Adrenal gland (tissue), 9 donors: ENCODE measurements at regions not wholly inside any gene's neighbourhood (a gene's known extent, or its start where the extent isn't known, plus 50 kb on each side); places are given as distances from the start of the nearest gene placed in this dataset.

Experiments
- DNase-seq, 7 donors: peaks; one replicate each; pipeline ENCODE4 v3.0.0-alpha.2; 2019 to 2020
- H3K27ac ChIP-seq, 5 donors: fragments of 200-600 bp; sonication (generic) in 4 of 5; 1 replicate in 3 of 5; 2 replicates in 2 of 5; pipeline versions ENCODE4 v1.5.1 to v1.8.0; 2016 to 2020; ENCODE audit warnings: mild to moderate bottlenecking in 1 of 5
- H3K27me3 ChIP-seq: fragments of 200-600 bp; 2 replicates; pipeline ENCODE4 v1.8.0; 2021
- H3K36me3 ChIP-seq, 2 donors: fragments of 200-600 bp; replicated peaks in 1 of 2; 1 replicate in 1 of 2; 2 replicates in 1 of 2; pipeline versions ENCODE4 v1.5.1 to v1.8.0; 2018 to 2022
- H3K4me1 ChIP-seq, 2 donors: fragments of 200-600 bp; replicated peaks in 1 of 2; 1 replicate in 1 of 2; 2 replicates in 1 of 2; pipeline versions ENCODE4 v1.5.1 to v1.8.0; 2018 to 2021
- H3K4me3 ChIP-seq, 4 donors: fragments of 200-600 bp; sonication (generic) in 3 of 4; one replicate each; pipeline ENCODE4 v1.5.1; 2016 to 2018
- H3K9me3 ChIP-seq, 3 donors: fragments of 200-600 bp; sonication (generic) in 1 of 3; replicated peaks in 1 of 3; 1 replicate in 2 of 3; 2 replicates in 1 of 3; pipeline versions ENCODE4 v1.5.1 to v1.8.0; 2016 to 2021
- CTCF ChIP-seq, 6 experiments: fragments of 450-650 bp in 4 of 6; fragments of 200-600 bp in 2 of 6; sonication (generic) in 1 of 6; IDR thresholded peaks; 1 replicate in 5 of 6; 2 replicates in 1 of 6; pipeline versions ENCODE4 v1.5.1 to v1.8.0; 2016 to 2021; ENCODE audit warnings: antibody characterized with exemption in 6 of 6, mild to moderate bottlenecking in 2 of 6, moderate library complexity in 1 of 6
- POLR2A ChIP-seq, 2 donors: fragments of 450-650 bp; IDR thresholded peaks; one replicate each; pipeline ENCODE4 v1.6.1; 2017; ENCODE audit warnings: antibody characterized with exemption in 2 of 2, mild to moderate bottlenecking in 2 of 2, moderate library complexity in 1 of 2
- WGBS, 4 donors: extraction: QIAGEN DNeasy Blood & Tissue Kit in 2 of 4; methylation state at CpG; one replicate each; pipeline versions ENCODE4 v1.1.5 to v1.1.7; 2013 to 2017; 5-methylcytosine and 5-hydroxymethylcytosine counted together
- intact Hi-C, 2 donors: fragments of 100-400 bp; cut with DNase I; formaldehyde crosslinking; loops; one replicate each; pipeline versions ENCODE4 v1.14.1 to v1.15.0; 2022 to 2023
- donor health status: healthy with polysubstance abuse.
- donor health status: Bipolar disorder and iron deficiency.
- donor health status: DM: yes; HTN: yes; CAD: no.
- donor health status: DM: no; HTN: no; CAD: no.
- donor health status: DM: no; HTN: no; CAD: no.

GRCh38 chr5:82599692-82600091, 321.5 kb upstream of the RPS23 start:
- DNase-seq, result no peak
- Histone ChIP-seq H3K9me3 (no peaks in the 10 kb centered on the region), H3K36me3 (no peaks in the 10 kb centered on the region), H3K27ac (no peak overlapping the region), H3K27me3 (no peaks in the 10 kb centered on the region), H3K4me3 (no peak overlapping the region), H3K4me1 (no peaks in the 10 kb centered on the region)
- intact Hi-C loops, result no loop called here
- TF ChIP-seq CTCF (IDR thresholded peaks at IDR 0.05), result no peak
- no peak for TF ChIP-seq POLR2A (IDR thresholded peaks at IDR 0.05)
- WGBS, 4 donors, result 75 to 82% (median 79%) methylated on average over 1 of the region's 1 CpG

- Histone ChIP-seq H3K4me3 (no peak overlapping the region), H3K27ac (no peak overlapping the region), H3K27me3 (no peaks in the 10 kb centered on the region), H3K36me3 (no peaks in the 10 kb centered on the region), H3K9me3 (no peaks in the 10 kb centered on the region), H3K4me1 (peaks cover 0 to 4% of the 10 kb centered on the region in 2 donors)
- DNase-seq, result no peak
- intact Hi-C loops, result no loop called here
- WGBS, 4 donors, result 91 to 96% (median 93%) methylated on average over 1 of the region's 1 CpG
- TF ChIP-seq POLR2A (IDR thresholded peaks at IDR 0.05), result no peak
- TF ChIP-seq CTCF (IDR thresholded peaks at IDR 0.05), result no peak
Observed at GRCh38 chr5:82599030-82599429, 320.9 kb upstream of the RPS23 start.

GRCh38 chr5:82597437-82597836, 319.3 kb upstream of the RPS23 start:
- H3K27me3 ChIP-seq, result no peaks in the 10 kb centered on the region
- no peaks in the 10 kb centered on the region for H3K9me3 ChIP-seq
- no peaks in the 10 kb centered on the region for H3K36me3 ChIP-seq
- no peak overlapping the region for H3K4me3 ChIP-seq
- DNase-seq, result no peak
- intact Hi-C loops, result no loop called here
- H3K27ac ChIP-seq, result no peak overlapping the region
- TF ChIP-seq POLR2A (IDR thresholded peaks at IDR 0.05), result no peak
- no peak for TF ChIP-seq CTCF (IDR thresholded peaks at IDR 0.05)
- H3K4me1 ChIP-seq, result peaks cover 0 to 12% of the 10 kb centered on the region in 2 donors

- Histone ChIP-seq H3K36me3 (no peaks in the 10 kb centered on the region), H3K4me3 (no peak overlapping the region), H3K4me1 (peaks cover 0 to 12% of the 10 kb centered on the region in 2 donors), H3K27ac (no peak overlapping the region), H3K9me3 (no peaks in the 10 kb centered on the region), H3K27me3 (no peaks in the 10 kb centered on the region)
- no peak for DNase-seq
- TF ChIP-seq CTCF (IDR thresholded peaks at IDR 0.05), result no peak
- no peak for TF ChIP-seq POLR2A (IDR thresholded peaks at IDR 0.05)
- WGBS, 4 donors, result 94 to 97% (median 95%) methylated on average over 5 of the region's 5 CpGs
- intact Hi-C loops, result no loop called here
Observed at GRCh38 chr5:82596451-82596850, 318.3 kb upstream of the RPS23 start.
